SK-N-SH (cell line): ENCODE measurements at regions not wholly inside any gene's neighbourhood (a gene's known extent, or its start where the extent isn't known, plus 50 kb on each side); places are given as distances from the start of the nearest gene placed in this dataset.

Experiments
- CTCF ChIA-PET: fragments of 300-600, 350-600 bp; formaldehyde crosslinking; extraction: SDS; loops from one replicate; lab custom pipeline; 2021; lab: Yijun Ruan, JAX
- POLR2A ChIA-PET: fragments of 350-600 bp; sonication (Branson Sonifier 250); formaldehyde crosslinking; extraction: SDS; loops from one replicate; lab custom pipeline; 2020; ENCODE audit warnings: antibody characterized with exemption, inconsistent platforms; lab: Yijun Ruan, JAX
- DNase-seq: peaks from one replicate; pipeline ENCODE4 v3.0.0; 2012
- H2AFZ ChIP-seq: fragments of 200-600 bp; sonication (generic); 2 replicates; pipeline ENCODE4 v1.8.1; 2016; ENCODE audit warnings: antibody characterized with exemption, mild to moderate bottlenecking, low read depth
- H3F3A ChIP-seq: fragments of 200-600 bp; sonication (generic); replicated peaks from 2 replicates; pipeline ENCODE3; 2016; ENCODE audit warnings: antibody characterized with exemption, mild to moderate bottlenecking; ENCODE audit not compliant: insufficient read depth
- H3K27ac ChIP-seq, 2 experiments: fragments of 200-500 bp in 1 of 2; fragments of 200-600 bp in 1 of 2; sonication (Bioruptor generic) in 1 of 2; sonication (generic), shearing (Covaris generic) in 1 of 2; 2 replicates each; pipeline versions ENCODE4 v1.5.1 to v1.6.1; 2014 to 2016; ENCODE audit warnings: low read depth in 2 of 2, inconsistent platforms in 1 of 2, low read length in 1 of 2, mild to moderate bottlenecking in 1 of 2, mixed read lengths in 1 of 2
- H3K27me3 ChIP-seq: fragments of 200-600 bp; sonication (generic), shearing (Covaris generic); 2 replicates; pipeline ENCODE4 v1.6.1; 2016; ENCODE audit warnings: mixed run types; ENCODE audit not compliant: insufficient read depth
- H3K36me3 ChIP-seq, 2 experiments: fragments of 200-500 bp in 1 of 2; fragments of 200-600 bp in 1 of 2; sonication (Bioruptor generic) in 1 of 2; sonication (generic) in 1 of 2; replicated peaks in 1 of 2; 2 replicates each; pipeline versions ENCODE3 to v1.5.1; 2014 to 2016; ENCODE audit warnings: low read length in 1 of 2, mild to moderate bottlenecking in 1 of 2; ENCODE audit not compliant: insufficient read depth in 2 of 2, control insufficient read depth in 1 of 2
- H3K4me1 ChIP-seq, 2 experiments: fragments of 200-500 bp in 1 of 2; fragments of 200-600 bp in 1 of 2; sonication (Bioruptor generic) in 1 of 2; sonication (generic), shearing (Covaris generic) in 1 of 2; 2 replicates each; pipeline versions ENCODE4 v1.5.1 to v1.6.1; 2014 to 2016; ENCODE audit warnings: low read depth in 1 of 2, low read length in 1 of 2, mixed run types in 1 of 2; ENCODE audit not compliant: insufficient read depth in 2 of 2, control insufficient read depth in 1 of 2
- H3K4me2 ChIP-seq: fragments of 200-600 bp; sonication (generic), shearing (Covaris generic); 2 replicates; pipeline ENCODE4 v1.6.1; 2017; ENCODE audit warnings: mixed run types
- H3K4me3 ChIP-seq, 2 experiments: fragments of 200-500 bp in 1 of 2; fragments of 200-600 bp in 1 of 2; sonication (Bioruptor generic) in 1 of 2; sonication (generic), shearing (Covaris generic) in 1 of 2; 2 replicates each; pipeline versions ENCODE4 v1.5.1 to v1.8.1; 2014 to 2016; ENCODE audit warnings: low read depth in 2 of 2, inconsistent platforms in 1 of 2, low read length in 1 of 2, mild to moderate bottlenecking in 1 of 2, mixed read lengths in 1 of 2, moderate library complexity in 1 of 2
- H3K79me2 ChIP-seq: fragments of 200-600 bp; sonication (generic); 2 replicates; pipeline ENCODE4 v1.8.1; 2017; ENCODE audit warnings: mild to moderate bottlenecking; ENCODE audit not compliant: insufficient read depth
- H3K9ac ChIP-seq: fragments of 200-600 bp; sonication (generic); 2 replicates; pipeline ENCODE4 v1.6.1; 2017; ENCODE audit warnings: mixed run types
- H3K9me2 ChIP-seq: fragments of 200-600 bp; sonication (generic); 2 replicates; pipeline ENCODE4 v1.6.1; 2017; ENCODE audit warnings: mixed run types
- H3K9me3 ChIP-seq: fragments of 200-600 bp; sonication (generic); 2 replicates; pipeline ENCODE4 v1.6.1; 2017; ENCODE audit warnings: mixed run types, mild to moderate bottlenecking, moderate library complexity
- H4K20me1 ChIP-seq: fragments of 200-600 bp; sonication (generic); 2 replicates; pipeline ENCODE4 v1.6.1; 2017; ENCODE audit warnings: mild to moderate bottlenecking, mixed run types; ENCODE audit not compliant: insufficient read depth
- ELF1 ChIP-seq: IDR thresholded peaks from 2 replicates; pipeline ENCODE4 v1.4.0; 2012
- EP300 ChIP-seq, 2 experiments: IDR thresholded peaks; 2 replicates each; pipeline versions ENCODE4 v1.4.0 to v1.6.1; 2012; ENCODE audit warnings: borderline replicate concordance in 1 of 2, low read depth in 1 of 2, low read length in 1 of 2
- FOXM1 ChIP-seq: IDR thresholded peaks from 2 replicates; pipeline ENCODE4 v1.4.0; 2012; ENCODE audit warnings: low read depth, mild to moderate bottlenecking
- IRF3 ChIP-seq: fragments of 150-350 bp; IDR thresholded peaks from 2 replicates; pipeline ENCODE4 v1.6.1; 2016; ENCODE audit warnings: mild to moderate bottlenecking, low read depth, low read length
- MEF2A ChIP-seq: IDR thresholded peaks from 2 replicates; pipeline ENCODE4 v1.4.0; 2012; ENCODE audit warnings: low read depth, borderline replicate concordance
- MXI1 ChIP-seq: IDR thresholded peaks from 2 replicates; pipeline ENCODE4 v1.6.1; 2012; ENCODE audit warnings: mild to moderate bottlenecking, low read depth, low read length, improper control_type of control experiment
- NRF1 ChIP-seq: IDR thresholded peaks from 2 replicates; pipeline ENCODE4 v1.6.1; 2012; ENCODE audit warnings: low read depth, mild to moderate bottlenecking, low read length
- RCOR1 ChIP-seq: fragments of 150-350 bp; IDR thresholded peaks from 2 replicates; pipeline ENCODE4 v1.6.1; 2017; ENCODE audit warnings: antibody characterized with exemption, low read length
- REST ChIP-seq: IDR thresholded peaks from 2 replicates; pipeline ENCODE4 v1.6.1; 2012; ENCODE audit warnings: mild to moderate bottlenecking, low read depth, low read length, moderate library complexity
- RFX5 ChIP-seq: IDR thresholded peaks from 2 replicates; pipeline ENCODE4 v1.6.1; 2012; ENCODE audit warnings: mild to moderate bottlenecking, improper control_type of control experiment, low read length
- TCF12 ChIP-seq: IDR thresholded peaks from 2 replicates; pipeline ENCODE4 v1.4.0; 2012
- WGBS: methylation state at CpG from one replicate; pipeline ENCODE4 v1.1.6; 2017; ENCODE audit warnings: low lambda C conversion rate; 5-methylcytosine and 5-hydroxymethylcytosine counted together
- TF ChIP-seq, protein P1 (sequence below): IDR thresholded peaks from 2 replicates; pipeline ENCODE4 v1.4.0; 2012; ENCODE audit warnings: low read depth, borderline replicate concordance
- TF ChIP-seq, protein P2 (sequence below): IDR thresholded peaks from 2 replicates; pipeline ENCODE4 v1.4.0; 2012; ENCODE audit warnings: low read depth, borderline replicate concordance

DNA sequence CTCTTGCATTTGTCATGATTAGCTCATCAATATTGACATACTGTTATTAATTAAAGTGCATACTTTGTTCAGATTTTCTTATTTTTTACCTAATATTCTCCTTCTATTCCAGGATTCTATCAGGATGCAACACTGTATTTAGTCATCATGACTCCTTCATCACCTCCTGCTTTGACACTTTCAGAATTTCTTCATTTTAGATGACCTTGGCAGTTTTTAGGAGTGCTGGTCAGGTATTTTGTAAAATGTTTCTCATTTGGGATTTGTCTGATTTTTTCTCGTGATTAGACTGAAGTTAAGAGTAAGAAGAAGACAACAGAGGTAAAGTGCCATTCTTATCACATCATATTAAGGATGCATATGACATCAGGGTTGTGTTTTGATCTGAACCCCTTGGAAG, 167.0 kb upstream of the FOXG1 start:
- no peak overlapping the region for H3K27ac ChIP-seq
- no peaks in the 10 kb centered on the region for H3K79me2 ChIP-seq
- no peaks in the 10 kb centered on the region for H3K4me1 ChIP-seq
- no peak overlapping the region for H3K4me2 ChIP-seq
- ChIA-PET CTCF (interaction anchor here (2.0 kb wide), 1 partner anchor 10 kb away, joined by 13 read pairs; no protein-coding TSS in a partner anchor), POLR2A (no interaction called here)
- no peaks in the 10 kb centered on the region for H4K20me1 ChIP-seq
- no peak for DNase-seq
- H3K27me3 ChIP-seq: no peaks in the 10 kb centered on the region; the same call in 1 of the 2 replicates
- no peak overlapping the region for H3K4me3 ChIP-seq
- H3K36me3 ChIP-seq: no peaks in the 10 kb centered on the region
- H3K9me2 ChIP-seq: no peaks in the 10 kb centered on the region
- H2AFZ ChIP-seq: no peak overlapping the region
- H3K9ac ChIP-seq: no peak overlapping the region
- no peaks in the 10 kb centered on the region for H3K9me3 ChIP-seq
- no peaks in the 10 kb centered on the region for H3F3A ChIP-seq
- 0% methylated on average over 1 of the region's 1 CpG for WGBS
- TF ChIP-seq MXI1 (no peak), TCF12 (no peak), RCOR1 (no peak), EP300 (IDR thresholded peaks at IDR 0.05; ENCODE audit: borderline replicate concordance in 1 of 2, low read depth in 1 of 2, low read length in 1 of 2) (no peak), ELF1 (no peak), RFX5 (no peak), REST (no peak), FOXM1 (no peak)
- TF ChIP-seq, protein P1, sequence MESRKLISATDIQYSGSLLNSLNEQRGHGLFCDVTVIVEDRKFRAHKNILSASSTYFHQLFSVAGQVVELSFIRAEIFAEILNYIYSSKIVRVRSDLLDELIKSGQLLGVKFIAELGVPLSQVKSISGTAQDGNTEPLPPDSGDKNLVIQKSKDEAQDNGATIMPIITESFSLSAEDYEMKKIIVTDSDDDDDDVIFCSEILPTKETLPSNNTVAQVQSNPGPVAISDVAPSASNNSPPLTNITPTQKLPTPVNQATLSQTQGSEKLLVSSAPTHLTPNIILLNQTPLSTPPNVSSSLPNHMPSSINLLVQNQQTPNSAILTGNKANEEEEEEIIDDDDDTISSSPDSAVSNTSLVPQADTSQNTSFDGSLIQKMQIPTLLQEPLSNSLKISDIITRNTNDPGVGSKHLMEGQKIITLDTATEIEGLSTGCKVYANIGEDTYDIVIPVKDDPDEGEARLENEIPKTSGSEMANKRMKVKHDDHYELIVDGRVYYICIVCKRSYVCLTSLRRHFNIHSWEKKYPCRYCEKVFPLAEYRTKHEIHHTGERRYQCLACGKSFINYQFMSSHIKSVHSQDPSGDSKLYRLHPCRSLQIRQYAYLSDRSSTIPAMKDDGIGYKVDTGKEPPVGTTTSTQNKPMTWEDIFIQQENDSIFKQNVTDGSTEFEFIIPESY: no peak
- TF ChIP-seq, all 33 proteins: peak for 0

GRCh38 chr14:28603606-28604005, 163.0 kb upstream of the FOXG1 start:
- Histone ChIP-seq H3K9me3 (no peaks in the 10 kb centered on the region), H3K27ac (no peak overlapping the region), H3K9ac (no peak overlapping the region), H3F3A (no peaks in the 10 kb centered on the region), H3K4me2 (no peak overlapping the region), H3K4me1 (no peaks in the 10 kb centered on the region), H3K4me3 (no peak overlapping the region), H3K79me2 (no peaks in the 10 kb centered on the region), H2AFZ (no peak overlapping the region), H4K20me1 (no peaks in the 10 kb centered on the region), H3K27me3 (no peaks in the 10 kb centered on the region; the same call in 1 of the 2 replicates), H3K9me2 (no peaks in the 10 kb centered on the region), H3K36me3 (no peaks in the 10 kb centered on the region)
- DNase-seq: no peak
- WGBS: 4% methylated on average over 6 of the region's 6 CpGs
- TF ChIP-seq NRF1 (no peak), IRF3 (no peak), MEF2A (no peak)
- TF ChIP-seq, protein P2, sequence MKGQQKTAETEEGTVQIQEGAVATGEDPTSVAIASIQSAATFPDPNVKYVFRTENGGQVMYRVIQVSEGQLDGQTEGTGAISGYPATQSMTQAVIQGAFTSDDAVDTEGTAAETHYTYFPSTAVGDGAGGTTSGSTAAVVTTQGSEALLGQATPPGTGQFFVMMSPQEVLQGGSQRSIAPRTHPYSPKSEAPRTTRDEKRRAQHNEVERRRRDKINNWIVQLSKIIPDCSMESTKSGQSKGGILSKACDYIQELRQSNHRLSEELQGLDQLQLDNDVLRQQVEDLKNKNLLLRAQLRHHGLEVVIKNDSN: no peak
- ChIA-PET CTCF (no interaction called here), POLR2A (no interaction called here)
